Cardiac fibroblast (primary cell): ENCODE measurements at regions not wholly inside any gene's neighbourhood (a gene's known extent, or its start where the extent isn't known, plus 50 kb on each side); places are given as distances from the start of the nearest gene placed in this dataset.
A peak's percentile ranks its signal among the peaks of the same experiment; 100 is the strongest.
"Not testable (repeated sequence)": the region's sequence is repeated elsewhere in the genome, so short reads cannot be mapped to it uniquely, and the experiment has no call there.

Experiments used
- DNase-seq, 2 donors: peaks; one replicate each; pipeline versions ENCODE4 v3.0.0 to v3.0.0-alpha.2; 2010; ENCODE audit warnings: low read depth in 2 of 2
- H3K4me3 ChIP-seq, 2 donors: replicated peaks in 1 of 2; 1 replicate in 1 of 2; 2 replicates in 1 of 2; pipeline ENCODE4 v1.5.1; 2011; ENCODE audit warnings: low read depth in 2 of 2, low read length in 2 of 2, mild to moderate bottlenecking in 2 of 2, moderate library complexity in 1 of 2
- TF ChIP-seq, protein P1 (sequence below): IDR thresholded peaks from one replicate; pipeline ENCODE4 v1.5.1; 2011; ENCODE audit warnings: low read depth, mild to moderate bottlenecking, low read length, inconsistent platforms

- DNase-seq, result peak in 1 of 2 donors; percentile 69
Observed at GRCh38 chr6:67880939-67881705, 754.0 kb upstream of the ADGRB3 start.

DNA sequence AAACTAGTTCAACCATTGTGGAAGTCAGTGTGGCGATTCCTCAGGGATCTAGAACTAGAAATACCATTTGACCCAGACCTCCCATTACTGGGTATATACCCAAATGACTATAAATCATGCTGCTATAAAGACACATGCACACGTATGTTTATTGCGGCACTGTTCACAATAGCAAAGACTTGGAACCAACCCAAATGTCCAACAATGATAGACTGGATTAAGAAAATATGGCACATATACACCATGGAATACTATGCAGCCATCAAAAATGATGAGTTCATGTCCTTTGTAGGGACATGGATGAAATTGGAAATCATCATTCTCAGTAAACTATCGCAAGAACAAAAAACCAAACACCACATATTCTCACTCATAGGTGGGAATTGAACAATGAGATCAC lies 754.7 kb upstream of the ADGRB3 start:
- H3K4me3 ChIP-seq, result not testable (repeated sequence)

More at GRCh38 chr6:67880939-67881705, 754.0 kb upstream of the ADGRB3 start:
- no peak overlapping the region for H3K4me3 ChIP-seq
- TF ChIP-seq, protein P1, sequence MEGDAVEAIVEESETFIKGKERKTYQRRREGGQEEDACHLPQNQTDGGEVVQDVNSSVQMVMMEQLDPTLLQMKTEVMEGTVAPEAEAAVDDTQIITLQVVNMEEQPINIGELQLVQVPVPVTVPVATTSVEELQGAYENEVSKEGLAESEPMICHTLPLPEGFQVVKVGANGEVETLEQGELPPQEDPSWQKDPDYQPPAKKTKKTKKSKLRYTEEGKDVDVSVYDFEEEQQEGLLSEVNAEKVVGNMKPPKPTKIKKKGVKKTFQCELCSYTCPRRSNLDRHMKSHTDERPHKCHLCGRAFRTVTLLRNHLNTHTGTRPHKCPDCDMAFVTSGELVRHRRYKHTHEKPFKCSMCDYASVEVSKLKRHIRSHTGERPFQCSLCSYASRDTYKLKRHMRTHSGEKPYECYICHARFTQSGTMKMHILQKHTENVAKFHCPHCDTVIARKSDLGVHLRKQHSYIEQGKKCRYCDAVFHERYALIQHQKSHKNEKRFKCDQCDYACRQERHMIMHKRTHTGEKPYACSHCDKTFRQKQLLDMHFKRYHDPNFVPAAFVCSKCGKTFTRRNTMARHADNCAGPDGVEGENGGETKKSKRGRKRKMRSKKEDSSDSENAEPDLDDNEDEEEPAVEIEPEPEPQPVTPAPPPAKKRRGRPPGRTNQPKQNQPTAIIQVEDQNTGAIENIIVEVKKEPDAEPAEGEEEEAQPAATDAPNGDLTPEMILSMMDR, result no peak

GRCh38 chr6:67879928-67880327 lies 755.2 kb upstream of the ADGRB3 start:
- not testable (repeated sequence) for H3K4me3 ChIP-seq, DNase-seq

More for the DNA sequence above, 754.7 kb upstream of the ADGRB3 start:
- DNase-seq, result not testable (repeated sequence)

- not testable (repeated sequence) for H3K4me3 ChIP-seq, DNase-seq
Observed at GRCh38 chr6:67879105-67879904, 755.8 kb upstream of the ADGRB3 start.

DNA sequence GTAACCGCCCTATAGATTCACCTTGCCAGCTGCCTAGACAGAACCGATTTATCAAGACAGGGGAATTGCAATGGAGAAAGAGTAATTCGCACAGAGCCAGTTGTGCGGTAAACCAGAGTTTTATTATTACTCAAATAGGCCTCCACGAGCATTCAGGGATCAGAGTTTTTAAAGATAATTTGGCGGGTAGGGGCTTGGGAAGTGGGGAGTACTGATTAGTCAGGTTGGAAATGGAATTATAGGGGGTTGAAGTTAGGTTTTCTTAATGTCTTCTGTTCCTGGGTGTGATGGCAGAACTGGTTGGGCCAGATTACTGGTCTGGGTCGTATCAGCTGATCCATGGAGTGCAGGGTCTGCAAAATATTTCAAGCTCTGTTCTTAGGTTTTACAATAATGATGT lies 756.9 kb upstream of the ADGRB3 start:
- H3K4me3 ChIP-seq, DNase-seq: not testable (repeated sequence)

DNA sequence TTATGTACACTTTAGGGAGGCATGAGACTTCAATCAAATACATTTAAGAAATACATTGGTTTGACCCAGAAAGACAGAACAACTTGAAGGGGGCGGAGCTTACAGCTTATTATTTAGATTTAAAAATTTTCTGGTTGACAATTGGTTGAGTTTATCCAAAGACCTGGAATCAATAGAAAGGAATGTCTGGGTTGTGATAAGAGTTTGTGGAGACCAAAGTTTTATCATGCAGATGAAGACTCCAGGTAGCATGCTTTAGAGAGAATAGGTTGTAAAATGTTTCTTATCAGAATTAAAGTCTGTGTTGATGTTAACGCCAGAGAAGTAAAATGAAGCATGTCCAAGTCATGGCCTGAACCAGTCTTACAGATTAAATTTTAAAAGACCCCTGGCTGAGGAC lies 757.8 kb upstream of the ADGRB3 start:
- no peak overlapping the region for H3K4me3 ChIP-seq
- TF ChIP-seq, protein P1, result no peak
- DNase-seq, result no peak

DNA sequence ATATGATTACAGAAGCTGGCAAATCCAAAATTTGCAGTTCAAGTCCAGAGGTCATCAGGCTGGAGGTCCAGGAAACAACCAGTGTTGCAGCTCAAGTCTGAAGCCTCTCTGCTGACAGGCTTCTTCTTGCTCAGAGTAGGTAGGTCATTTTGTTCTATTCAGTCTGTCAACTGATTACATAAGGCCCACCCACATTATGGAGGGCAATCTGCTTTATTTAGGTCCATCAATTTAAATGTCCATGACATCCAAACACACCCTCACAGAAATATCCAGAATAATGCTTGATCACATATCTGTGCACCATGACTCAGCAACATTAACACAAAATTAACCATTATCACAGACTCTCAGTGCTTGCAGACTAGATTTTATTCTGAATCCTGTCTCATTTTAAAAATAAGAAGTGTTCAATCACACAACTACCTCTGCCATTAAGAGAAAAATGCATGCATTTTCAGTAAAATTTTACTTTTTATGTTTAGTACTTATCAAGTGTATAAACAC lies 759.2 kb upstream of the ADGRB3 start:
- TF ChIP-seq, protein P1, result no peak
- no peak overlapping the region for H3K4me3 ChIP-seq
- no peak for DNase-seq

- DNase-seq, result peak; percentile 18 to 50
- TF ChIP-seq, protein P1, result no peak
- no peak overlapping the region for H3K4me3 ChIP-seq
Observed at GRCh38 chr6:67870321-67870720, 764.8 kb upstream of the ADGRB3 start.

DNA sequence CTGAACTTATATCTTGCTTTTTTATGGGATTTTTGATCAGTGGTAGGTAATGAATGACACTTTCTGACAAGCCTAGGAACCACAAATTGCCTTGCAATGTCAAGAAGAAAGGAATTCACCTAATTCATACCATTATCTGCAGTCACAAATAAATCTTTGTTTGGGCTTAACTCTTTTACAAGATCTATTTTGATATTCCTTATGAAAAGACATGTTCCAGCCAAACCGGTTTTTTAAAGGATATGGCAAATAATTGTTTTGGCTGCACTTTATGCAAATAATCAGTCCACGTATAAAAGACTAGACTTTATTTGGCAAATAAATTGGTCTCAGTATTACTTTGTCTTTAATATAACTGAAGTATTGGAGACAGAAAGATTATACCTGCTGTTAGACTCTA lies 771.7 kb upstream of the ADGRB3 start:
- TF ChIP-seq, protein P1, result no peak
- DNase-seq, result no peak
- no peak overlapping the region for H3K4me3 ChIP-seq
